HepG2 (cell line): ENCODE measurements at regions not wholly inside any gene's neighbourhood (a gene's known extent, or its start where the extent isn't known, plus 50 kb on each side); places are given as distances from the start of the nearest gene placed in this dataset.

Source experiments
- ATAC-seq: fragments of 200-7000 bp; cut with Tn5 transposase; 3 replicates; pipeline ENCODE4 v1.9.1; 2020; ENCODE audit warnings: mild to moderate bottlenecking, moderate library complexity
- BruUV-seq: library from RNA; stranded (reverse); fragments of 400-500 nt; replicated peaks from 2 replicates; lab custom pipeline; 2021; lab: Mats Ljungman, UMichigan
- CTCF ChIA-PET: fragments of 300-600 bp; formaldehyde crosslinking; extraction: SDS; loops from one replicate; lab custom pipeline; 2021; ENCODE audit warnings: low total read pairs, inconsistent platforms, low intra/inter-chr PET ratio; lab: Yijun Ruan, JAX
- POLR2A ChIA-PET: fragments of 350-600 bp; sonication (Branson Sonifier 250); formaldehyde crosslinking; loops from one replicate; lab custom pipeline; 2020; ENCODE audit warnings: antibody characterized with exemption, inconsistent platforms; lab: Yijun Ruan, JAX
- DNase-seq: peaks from one replicate; pipeline ENCODE4 v3.0.0-alpha.2; 2015; ENCODE audit warnings: low spot score
- FAIRE-seq: peaks from 3 replicates; lab custom pipeline; 2011; peaks lifted over from hg19 to GRCh38; lab: Jason Lieb, UNC
- H2AFZ ChIP-seq: one replicate; pipeline ENCODE4 v1.6.1; 2011; ENCODE audit warnings: low read length, inconsistent platforms
- H3K27ac ChIP-seq: fragments of 300-600 bp; 3 replicates; pipeline ENCODE4 v1.8.0; 2011; ENCODE audit warnings: mixed run types, mild to moderate bottlenecking, mixed read lengths, low read length, inconsistent platforms; ENCODE audit not compliant: insufficient read depth; ENCODE audit errors: extremely low read length
- H3K27me3 ChIP-seq, 2 experiments: fragments of 200-600 bp in 1 of 2; 2 replicates in 1 of 2; 3 replicates in 1 of 2; pipeline versions ENCODE4 v1.6.0 to v1.8.0; 2011; ENCODE audit warnings: low read length in 2 of 2, mild to moderate bottlenecking in 2 of 2, moderate library complexity in 2 of 2, inconsistent platforms in 1 of 2; ENCODE audit not compliant: insufficient read depth in 2 of 2, control insufficient read depth in 1 of 2
- H3K36me3 ChIP-seq, 2 experiments: fragments of 200-600 bp in 1 of 2; replicated peaks in 1 of 2; 2 replicates in 1 of 2; 3 replicates in 1 of 2; pipeline versions ENCODE4 v1.5.1 to v1.8.0; 2011; ENCODE audit warnings: low read length in 2 of 2, inconsistent platforms in 1 of 2; ENCODE audit not compliant: insufficient read depth in 2 of 2, control insufficient read depth in 1 of 2
- H3K4me1 ChIP-seq: 2 replicates; pipeline ENCODE4 v1.5.1; 2012; ENCODE audit warnings: low read length, inconsistent platforms; ENCODE audit not compliant: insufficient read depth
- H3K4me2 ChIP-seq: 2 replicates; pipeline ENCODE4 v1.6.0; 2011; ENCODE audit warnings: low read depth, low read length, inconsistent platforms
- H3K4me3 ChIP-seq, 3 experiments: fragments of 200-600 bp in 1 of 3; sonication (generic), shearing (Covaris generic) in 1 of 3; replicated peaks in 1 of 3; 2 replicates each; pipeline ENCODE4 v1.5.1; 2011 to 2016; ENCODE audit warnings: low read length in 3 of 3, inconsistent platforms in 2 of 3, low read depth in 2 of 3, mild to moderate bottlenecking in 2 of 3, control low read depth in 1 of 3, mixed read lengths in 1 of 3; ENCODE audit not compliant: insufficient read depth in 1 of 3
- H3K79me2 ChIP-seq: one replicate; pipeline ENCODE4 v1.6.1; 2011; ENCODE audit warnings: low read length, inconsistent platforms; ENCODE audit not compliant: insufficient read depth
- H3K9ac ChIP-seq: 2 replicates; pipeline ENCODE4 v1.6.0; 2011; ENCODE audit warnings: mild to moderate bottlenecking, low read depth, low read length, inconsistent platforms; ENCODE audit not compliant: insufficient read depth
- H3K9me3 ChIP-seq: 2 replicates; pipeline ENCODE4 v1.5.1; 2012; ENCODE audit warnings: mild to moderate bottlenecking, low read length
- H4K20me1 ChIP-seq: 2 replicates; pipeline ENCODE4 v1.6.0; 2011; ENCODE audit warnings: inconsistent platforms, mild to moderate bottlenecking, low read length, moderate library complexity; ENCODE audit not compliant: insufficient read depth
- ATRX ChIP-seq: sonication (generic); formaldehyde crosslinking; IDR thresholded peaks from 2 replicates; pipeline ENCODE4 v1.4.0; 2020; ENCODE audit warnings: missing genetic modification reagents, borderline replicate concordance
- HNRNPLL ChIP-seq: fragments of 200-400 bp; formaldehyde crosslinking; IDR thresholded peaks from 2 replicates; pipeline ENCODE4 v1.6.1; 2017; ENCODE audit warnings: mild to moderate bottlenecking, low read depth, low read length; ENCODE audit not compliant: poor library complexity, severe bottlenecking
- IKZF1 ChIP-seq: fragments of 450-650 bp; IDR thresholded peaks from 2 replicates; pipeline ENCODE4 v1.7.1; 2016
- KLF13 ChIP-seq: sonication (generic); formaldehyde crosslinking; IDR thresholded peaks from 2 replicates; pipeline ENCODE4 v1.4.0; 2020; ENCODE audit warnings: mild to moderate bottlenecking, missing genetic modification reagents
- MBD4 ChIP-seq: IDR thresholded peaks from 2 replicates; pipeline ENCODE4 v1.6.1; 2012; ENCODE audit warnings: low read length, inconsistent platforms, borderline replicate concordance
- MYPOP ChIP-seq: sonication (generic); formaldehyde crosslinking; IDR thresholded peaks from 2 replicates; pipeline ENCODE4 v1.8.1; 2023; ENCODE audit warnings: mild to moderate bottlenecking, moderate library complexity, missing genetic modification reagents
- NCOA1 ChIP-seq: sonication (generic); formaldehyde crosslinking; IDR thresholded peaks from 2 replicates; pipeline ENCODE4 v1.9.0; 2021; ENCODE audit warnings: missing genetic modification reagents
- NFKB2 ChIP-seq: sonication (generic); formaldehyde crosslinking; IDR thresholded peaks from 2 replicates; pipeline ENCODE4 v1.4.0; 2020; ENCODE audit warnings: missing genetic modification reagents, borderline replicate concordance
- PTBP1 ChIP-seq: fragments of 200-400 bp; formaldehyde crosslinking; IDR thresholded peaks from 2 replicates; pipeline ENCODE4 v1.6.1; 2018; ENCODE audit warnings: low read length, low read depth; ENCODE audit not compliant: poor library complexity, severe bottlenecking
- ZNF143 ChIP-seq: sonication (generic); formaldehyde crosslinking; IDR thresholded peaks from 2 replicates; pipeline ENCODE4 v1.4.0; 2020; ENCODE audit warnings: missing genetic modification reagents
- ZNF296 ChIP-seq: sonication (generic); formaldehyde crosslinking; conservative IDR thresholded peaks from 2 replicates; pipeline ENCODE4 v1.5.0; 2020; ENCODE audit warnings: mild to moderate bottlenecking, missing genetic modification reagents
- ZNF34 ChIP-seq: sonication (generic); formaldehyde crosslinking; IDR thresholded peaks from 2 replicates; pipeline ENCODE4 v1.4.0; 2020; ENCODE audit warnings: mild to moderate bottlenecking, missing genetic modification reagents, borderline replicate concordance
- ZNF562 ChIP-seq: sonication (generic); formaldehyde crosslinking; IDR thresholded peaks from 2 replicates; pipeline ENCODE4 v1.8.0; 2022; ENCODE audit warnings: missing genetic modification reagents, borderline replicate concordance
- ZNF605 ChIP-seq: sonication (generic); formaldehyde crosslinking; IDR thresholded peaks from 2 replicates; pipeline ENCODE4 v1.8.0; 2022; ENCODE audit warnings: mild to moderate bottlenecking, missing genetic modification reagents
- ZNF619 ChIP-seq: sonication (generic); formaldehyde crosslinking; IDR thresholded peaks from 2 replicates; pipeline ENCODE4 v1.4.0; 2020; ENCODE audit warnings: mild to moderate bottlenecking, missing genetic modification reagents
- WGBS: methylation state at CpG from one replicate; pipeline ENCODE4 v1.1.6; 2017; ENCODE audit warnings: low lambda C conversion rate; 5-methylcytosine and 5-hydroxymethylcytosine counted together
- in situ Hi-C: cut with HindIII; loops from 2 replicates; pipeline ENCODE4 v1.10.0; 2017; ENCODE audit warnings: low pct_unique_long_range_greater_than_20kb; ENCODE audit not compliant: extremely low pct_ligation_motif_present
- intact Hi-C: fragments of 100-400 bp; cut with micrococcal nuclease; formaldehyde crosslinking; loops from one replicate; pipeline ENCODE4 v1.10.0; 2022; ENCODE audit not compliant: unreplicated experiment

DNA sequence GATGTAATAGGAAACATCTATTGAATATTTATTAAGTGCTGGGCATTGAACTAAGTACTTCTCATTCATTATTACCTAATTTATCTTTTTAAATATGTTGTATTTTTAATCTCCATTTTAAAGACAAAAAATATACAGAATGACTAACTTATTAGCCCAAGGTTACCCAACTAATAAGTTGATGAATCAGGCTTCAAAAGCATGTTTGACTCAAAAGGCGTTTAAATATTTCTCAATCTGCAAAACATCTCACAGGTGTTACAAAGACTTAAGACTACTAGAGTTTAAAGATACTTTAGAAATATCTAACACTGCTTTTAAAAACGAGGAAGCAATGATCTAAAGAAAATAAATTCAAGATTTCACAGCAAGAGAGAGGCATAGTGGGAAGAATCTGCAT lies 457.4 kb upstream of the DCN start:
- BruUV-seq: no TSS peak
- FAIRE-seq (no peak), ATAC-seq (no peak), DNase-seq (no peak)
- TF ChIP-seq ZNF619 (CRISPR knock-in tag) (no peak), ZNF562 (CRISPR knock-in tag) (no peak), ZNF296 (CRISPR knock-in tag) (no peak), MYPOP (CRISPR knock-in tag) (no peak), ATRX (CRISPR knock-in tag) (no peak), IKZF1 (no peak)
- Histone ChIP-seq H3K79me2 (no peaks in the 10 kb centered on the region), H3K4me1 (no peaks in the 10 kb centered on the region), H3K27me3 (no peaks in the 10 kb centered on the region), H3K9me3 (no peaks in the 10 kb centered on the region), H4K20me1 (no peaks in the 10 kb centered on the region), H3K9ac (no peak overlapping the region), H2AFZ (no peak overlapping the region), H3K4me3 (no peak overlapping the region), H3K36me3 (no peaks in the 10 kb centered on the region), H3K4me2 (no peak overlapping the region), H3K27ac (no peak overlapping the region)
- ChIA-PET POLR2A (no interaction called here), CTCF (no interaction called here)
- WGBS: under 1% methylated on average over 2 of the region's 2 CpGs
- in situ Hi-C loops (no loop called here), intact Hi-C loops (no loop called here)

DNA sequence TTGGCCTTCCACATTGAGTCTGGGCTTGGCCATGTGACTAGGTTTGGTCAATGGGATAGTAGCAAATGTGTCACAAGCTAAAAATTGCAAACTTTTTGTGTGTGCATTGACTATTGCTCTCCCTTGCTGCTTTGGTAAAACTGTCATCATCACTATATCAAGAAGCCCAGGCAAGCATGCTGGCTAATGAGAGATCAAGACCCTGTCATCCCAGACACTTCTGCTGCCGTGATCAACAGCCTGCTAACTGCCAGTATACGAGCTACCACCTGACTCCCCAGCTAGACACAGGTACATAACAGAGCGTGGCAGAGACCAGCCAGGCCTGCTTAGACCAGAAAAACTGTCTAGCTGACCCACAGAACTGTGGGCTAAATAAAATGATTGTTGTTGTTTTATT lies 456.7 kb upstream of the DCN start:
- ChIA-PET POLR2A (no interaction called here), CTCF (no interaction called here)
- no peaks in the 10 kb centered on the region for H3K79me2 ChIP-seq
- TF ChIP-seq ZNF605 (CRISPR knock-in tag): no peak
- no peak for TF ChIP-seq NCOA1 (CRISPR knock-in tag)
- TF ChIP-seq NFKB2 (CRISPR knock-in tag): no peak
- TF ChIP-seq HNRNPLL: no peak
- no peak for TF ChIP-seq ZNF143
- TF ChIP-seq PTBP1: no peak
- TF ChIP-seq MBD4: no peak
- TF ChIP-seq KLF13 (CRISPR knock-in tag): no peak
- TF ChIP-seq ZNF34: no peak
- FAIRE-seq (no peak), ATAC-seq (no peak), DNase-seq (no peak)
- no CpG with 5 or more reads among the region's 3 CpGs for WGBS
- in situ Hi-C loops (no loop called here), intact Hi-C loops (no loop called here)
- no peaks in the 10 kb centered on the region for H3K9me3 ChIP-seq
- H3K36me3 ChIP-seq: no peaks in the 10 kb centered on the region
- no TSS peak for BruUV-seq
- H4K20me1 ChIP-seq: no peaks in the 10 kb centered on the region
- no peak overlapping the region for H3K9ac ChIP-seq
- no peak overlapping the region for H2AFZ ChIP-seq
- H3K4me2 ChIP-seq: no peak overlapping the region
- no peak overlapping the region for H3K4me3 ChIP-seq
- H3K4me1 ChIP-seq: no peaks in the 10 kb centered on the region
- no peak overlapping the region for H3K27ac ChIP-seq
- H3K27me3 ChIP-seq: no peaks in the 10 kb centered on the region
